Erythroblast (primary cell): ENCODE measurements at regions not wholly inside any gene's neighbourhood (a gene's known extent, or its start where the extent isn't known, plus 50 kb on each side); places are given as distances from the start of the nearest gene placed in this dataset.

Source experiments
- DNase-seq, 2 experiments: peaks; one replicate each; lab custom pipeline; 2025; lab: John Stamatoyannopoulos, UW
- GATA1 ChIP-seq: IDR thresholded peaks from 2 replicates; pipeline ENCODE4 v1.6.1; 2011; ENCODE audit warnings: low read depth, mild to moderate bottlenecking, control low read depth, low read length, moderate library complexity
- POLR2A ChIP-seq: IDR thresholded peaks from 2 replicates; pipeline ENCODE4 v1.6.1; 2011; ENCODE audit warnings: mild to moderate bottlenecking, low read length

GRCh38 chr2:120674246-120675170 lies 61.2 kb upstream of the GLI2 start:
- DNase-seq = no peak
- TF ChIP-seq POLR2A = no peak
- no peak for TF ChIP-seq GATA1

- peak; percentile 29 to 47 for DNase-seq
- TF ChIP-seq GATA1 (no peak), POLR2A (no peak)
Observed at GRCh38 chr2:120675460-120676130, 60.1 kb upstream of the GLI2 start.

- TF ChIP-seq GATA1 (no peak), POLR2A (no peak)
- no peak for DNase-seq
Observed at GRCh38 chr2:120677221-120677620, 58.4 kb upstream of the GLI2 start.

- no peak for DNase-seq
- TF ChIP-seq POLR2A (no peak), GATA1 (no peak)
Observed at GRCh38 chr2:120677696-120678247, 57.9 kb upstream of the GLI2 start.

GRCh38 chr2:120678251-120678650 lies 57.4 kb upstream of the GLI2 start:
- TF ChIP-seq GATA1 (no peak), POLR2A (no peak)

GRCh38 chr2:120678926-120679325 lies 56.7 kb upstream of the GLI2 start:
- TF ChIP-seq POLR2A (no peak), GATA1 (no peak)

More at GRCh38 chr2:120678251-120678650, 57.4 kb upstream of the GLI2 start:
- DNase-seq = no peak

GRCh38 chr2:120679526-120679925 lies 56.1 kb upstream of the GLI2 start:
- DNase-seq = no peak
- TF ChIP-seq POLR2A (no peak), GATA1 (no peak)

More at GRCh38 chr2:120678926-120679325, 56.7 kb upstream of the GLI2 start:
- DNase-seq = no peak

GRCh38 chr2:120680136-120680761 lies 55.4 kb upstream of the GLI2 start:
- DNase-seq = peak; percentile 78 to 85
- TF ChIP-seq GATA1 = no peak
- no peak for TF ChIP-seq POLR2A

- DNase-seq = no peak
- TF ChIP-seq POLR2A (no peak), GATA1 (no peak)
Observed at GRCh38 chr2:120681181-120681580, 54.5 kb upstream of the GLI2 start.

- DNase-seq = no peak
- TF ChIP-seq POLR2A (no peak), GATA1 (no peak)
Observed at GRCh38 chr2:120681696-120682288, 53.9 kb upstream of the GLI2 start.

- no peak for TF ChIP-seq GATA1
- TF ChIP-seq POLR2A = no peak
- no peak for DNase-seq
Observed at GRCh38 chr2:120682654-120683053, 53.0 kb upstream of the GLI2 start.

GRCh38 chr2:120683081-120683480 lies 52.6 kb upstream of the GLI2 start:
- no peak for DNase-seq
- no peak for TF ChIP-seq POLR2A
- TF ChIP-seq GATA1 = no peak

GRCh38 chr2:120683701-120684100 lies 52.0 kb upstream of the GLI2 start:
- no peak for TF ChIP-seq POLR2A
- TF ChIP-seq GATA1 = no peak
- no peak for DNase-seq
